ENCODE measurements at regions not wholly inside any gene's neighbourhood (a gene's known extent, or its start where the extent isn't known, plus 50 kb on each side); places are given as distances from the start of the nearest gene placed in this dataset.

GRCh38 chr15:88395241-88395640 is 71.9 kb downstream of the MRPL46 start:
- no peaks in the 10 kb centered on the region for H4K20me1 ChIP-seq (ENCODE audit: insufficient read depth, low read length, poor library complexity, severe bottlenecking)
- H3K9ac ChIP-seq (ENCODE audit: low read depth, low read length, poor library complexity, severe bottlenecking) = no peak overlapping the region
- no peak overlapping the region for H3K4me2 ChIP-seq (ENCODE audit: low read depth, low read length, poor library complexity, severe bottlenecking)
- H3K36me3 ChIP-seq (ENCODE audit: insufficient read depth, low read length) = no peaks in the 10 kb centered on the region
- H3K4me1 ChIP-seq (ENCODE audit: insufficient read depth, low read length, poor library complexity, severe bottlenecking) = peaks cover 66% of the 10 kb centered on the region
- no peaks in the 10 kb centered on the region for H3K9me2 ChIP-seq (replicated peaks; ENCODE audit: low read depth, low read length)
- no peaks in the 10 kb centered on the region for H3F3A ChIP-seq (ENCODE audit: low read depth)
- TF ChIP-seq, protein P1, sequence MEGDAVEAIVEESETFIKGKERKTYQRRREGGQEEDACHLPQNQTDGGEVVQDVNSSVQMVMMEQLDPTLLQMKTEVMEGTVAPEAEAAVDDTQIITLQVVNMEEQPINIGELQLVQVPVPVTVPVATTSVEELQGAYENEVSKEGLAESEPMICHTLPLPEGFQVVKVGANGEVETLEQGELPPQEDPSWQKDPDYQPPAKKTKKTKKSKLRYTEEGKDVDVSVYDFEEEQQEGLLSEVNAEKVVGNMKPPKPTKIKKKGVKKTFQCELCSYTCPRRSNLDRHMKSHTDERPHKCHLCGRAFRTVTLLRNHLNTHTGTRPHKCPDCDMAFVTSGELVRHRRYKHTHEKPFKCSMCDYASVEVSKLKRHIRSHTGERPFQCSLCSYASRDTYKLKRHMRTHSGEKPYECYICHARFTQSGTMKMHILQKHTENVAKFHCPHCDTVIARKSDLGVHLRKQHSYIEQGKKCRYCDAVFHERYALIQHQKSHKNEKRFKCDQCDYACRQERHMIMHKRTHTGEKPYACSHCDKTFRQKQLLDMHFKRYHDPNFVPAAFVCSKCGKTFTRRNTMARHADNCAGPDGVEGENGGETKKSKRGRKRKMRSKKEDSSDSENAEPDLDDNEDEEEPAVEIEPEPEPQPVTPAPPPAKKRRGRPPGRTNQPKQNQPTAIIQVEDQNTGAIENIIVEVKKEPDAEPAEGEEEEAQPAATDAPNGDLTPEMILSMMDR (conservative IDR thresholded peaks at IDR 0.05; ENCODE audit: low read length) = no peak
- no peak for TF ChIP-seq EZH2phosphoT487 (IDR thresholded peaks at IDR 0.05; ENCODE audit: borderline replicate concordance)
- no peaks in the 10 kb centered on the region for H3K79me2 ChIP-seq (ENCODE audit: insufficient read depth, low read length)
- H2AFZ ChIP-seq (ENCODE audit: low read length) = no peak overlapping the region
- no peaks in the 10 kb centered on the region for H3K27me3 ChIP-seq (ENCODE audit: insufficient read depth, low read length, poor library complexity, severe bottlenecking)
- no peaks in the 10 kb centered on the region for H3K9me3 ChIP-seq (ENCODE audit: insufficient read depth, low read depth, low read length)
- no peak overlapping the region for H3K4me3 ChIP-seq (ENCODE audit: low read length, poor library complexity, severe bottlenecking)

- no peak for TF ChIP-seq EZH2phosphoT487 (IDR thresholded peaks at IDR 0.05; ENCODE audit: borderline replicate concordance)
- TF ChIP-seq, protein P1 (conservative IDR thresholded peaks at IDR 0.05; ENCODE audit: low read length) = no peak
- H3K36me3 ChIP-seq (ENCODE audit: insufficient read depth, low read length) = no peaks in the 10 kb centered on the region
- no peak overlapping the region for H3K9ac ChIP-seq (ENCODE audit: low read depth, low read length, poor library complexity, severe bottlenecking)
- no peak overlapping the region for H3K4me2 ChIP-seq (ENCODE audit: low read depth, low read length, poor library complexity, severe bottlenecking)
- no peaks in the 10 kb centered on the region for H3K9me2 ChIP-seq (replicated peaks; ENCODE audit: low read depth, low read length)
- H3K79me2 ChIP-seq (ENCODE audit: insufficient read depth, low read length) = no peaks in the 10 kb centered on the region
- no peaks in the 10 kb centered on the region for H4K20me1 ChIP-seq (ENCODE audit: insufficient read depth, low read length, poor library complexity, severe bottlenecking)
- no peaks in the 10 kb centered on the region for H3K27me3 ChIP-seq (ENCODE audit: insufficient read depth, low read length, poor library complexity, severe bottlenecking)
- H3F3A ChIP-seq (ENCODE audit: low read depth) = no peaks in the 10 kb centered on the region
- H3K9me3 ChIP-seq (ENCODE audit: insufficient read depth, low read depth, low read length) = no peaks in the 10 kb centered on the region
- no peak overlapping the region for H2AFZ ChIP-seq (ENCODE audit: low read length)
- H3K4me1 ChIP-seq (ENCODE audit: insufficient read depth, low read length, poor library complexity, severe bottlenecking) = peaks cover 60% of the 10 kb centered on the region
- no peak overlapping the region for H3K4me3 ChIP-seq (ENCODE audit: low read length, poor library complexity, severe bottlenecking)
Measured at GRCh38 chr15:88394553-88395145, 72.5 kb downstream of the MRPL46 start.

DNA sequence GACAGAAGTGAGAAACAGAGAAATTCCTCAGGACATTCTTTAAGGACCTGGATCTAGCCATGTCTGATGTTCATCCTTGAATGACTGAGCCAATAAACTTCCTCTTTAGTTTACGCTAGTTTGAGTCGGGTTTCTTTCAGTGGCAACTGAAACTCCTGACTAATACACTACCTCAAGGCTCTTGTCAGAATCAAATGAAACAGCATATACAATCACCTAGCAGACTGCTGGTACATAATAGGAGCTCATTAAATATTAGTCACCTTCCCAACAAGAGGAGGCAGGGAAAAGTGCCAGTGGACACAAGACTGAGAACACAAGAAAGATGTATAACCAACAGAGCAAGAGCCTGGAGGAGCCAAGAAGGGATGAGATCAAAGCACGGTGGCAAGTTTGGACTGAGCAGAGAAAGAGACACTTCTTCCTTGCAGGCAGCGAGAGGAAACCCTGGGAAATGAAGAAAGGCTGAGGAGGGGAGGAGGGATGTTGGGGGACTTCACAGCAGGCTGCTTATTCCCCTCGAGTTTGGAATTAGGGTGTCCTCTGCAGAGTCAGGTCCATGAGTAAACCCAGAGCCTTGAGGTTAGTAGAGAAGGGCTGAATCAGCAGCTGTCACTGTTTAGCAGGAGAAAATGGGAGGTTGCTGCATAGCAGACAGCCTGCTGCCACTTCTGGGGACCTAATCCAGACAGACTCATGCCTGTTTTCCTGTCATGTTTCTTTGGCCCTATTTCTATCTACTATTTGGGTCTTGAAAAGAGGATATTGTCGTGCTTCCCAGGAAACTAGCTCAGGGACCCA is 73.3 kb downstream of the MRPL46 start:
- Histone ChIP-seq H2AFZ (ENCODE audit: low read length) (no peak overlapping the region), H3K9me3 (ENCODE audit: insufficient read depth, low read depth, low read length) (no peaks in the 10 kb centered on the region), H3K36me3 (ENCODE audit: insufficient read depth, low read length) (no peaks in the 10 kb centered on the region), H3K27me3 (ENCODE audit: insufficient read depth, low read length, poor library complexity, severe bottlenecking) (no peaks in the 10 kb centered on the region), H3K4me3 (ENCODE audit: low read length, poor library complexity, severe bottlenecking) (no peak overlapping the region), H3F3A (ENCODE audit: low read depth) (no peaks in the 10 kb centered on the region), H3K79me2 (ENCODE audit: insufficient read depth, low read length) (no peaks in the 10 kb centered on the region), H3K4me1 (ENCODE audit: insufficient read depth, low read length, poor library complexity, severe bottlenecking) (peaks cover 53% of the 10 kb centered on the region), H3K4me2 (ENCODE audit: low read depth, low read length, poor library complexity, severe bottlenecking) (no peak overlapping the region), H3K9me2 (replicated peaks; ENCODE audit: low read depth, low read length) (no peaks in the 10 kb centered on the region), H3K9ac (ENCODE audit: low read depth, low read length, poor library complexity, severe bottlenecking) (no peak overlapping the region), H4K20me1 (ENCODE audit: insufficient read depth, low read length, poor library complexity, severe bottlenecking) (no peaks in the 10 kb centered on the region)
- TF ChIP-seq EZH2phosphoT487 (IDR thresholded peaks at IDR 0.05; ENCODE audit: borderline replicate concordance) = no peak
- TF ChIP-seq, protein P1 (conservative IDR thresholded peaks at IDR 0.05; ENCODE audit: low read length) = no peak

All from Loucy (cell line).